Natural killer cell (primary cell): ENCODE measurements at regions not wholly inside any gene's neighbourhood (a gene's known extent, or its start where the extent isn't known, plus 50 kb on each side); places are given as distances from the start of the nearest gene placed in this dataset.

ENCODE experiments used
- ATAC-seq, 3 donors: fragments of 150-1000 bp in 2 of 3; fragments of 200-7000 bp in 1 of 3; cut with Tn5 transposase; 1 replicate in 1 of 3; 2 replicates in 2 of 3; pipeline ENCODE4 v1.10.0; 2021; ENCODE audit warnings: mild to moderate bottlenecking in 2 of 3, moderate library complexity in 2 of 3
- DNase-seq, 2 donors: peaks; one replicate each; pipeline versions ENCODE4 v3.0.0 to v3.0.0-alpha.2; 2013 to 2021; ENCODE audit warnings: mixed read lengths in 1 of 2
- H3K27ac ChIP-seq: one replicate; pipeline ENCODE4 v1.5.1; 2013; ENCODE audit warnings: mild to moderate bottlenecking, low read length
- H3K27me3 ChIP-seq: one replicate; pipeline ENCODE4 v1.6.1; 2013; ENCODE audit warnings: low read length; ENCODE audit not compliant: control insufficient read depth, insufficient read depth
- H3K36me3 ChIP-seq: one replicate; pipeline ENCODE4 v1.6.1; 2013; ENCODE audit warnings: low read length; ENCODE audit not compliant: control insufficient read depth, insufficient read depth
- H3K4me1 ChIP-seq: one replicate; pipeline ENCODE4 v1.6.1; 2013; ENCODE audit warnings: low read length; ENCODE audit not compliant: control insufficient read depth, insufficient read depth
- H3K4me3 ChIP-seq: one replicate; pipeline ENCODE4 v1.5.1; 2013; ENCODE audit warnings: low read length
- H3K9me3 ChIP-seq: one replicate; pipeline ENCODE4 v1.6.1; 2013; ENCODE audit warnings: low read length; ENCODE audit not compliant: control insufficient read depth, insufficient read depth
- H3K27ac Mint-ChIP-seq, 2 donors: one replicate each; pipeline ENCODE4 v1.8.0; 2022; ENCODE audit warnings: mild to moderate bottlenecking in 2 of 2, mixed read lengths in 2 of 2, moderate library complexity in 1 of 2
- H3K27me3 Mint-ChIP-seq, 2 donors: one replicate each; pipeline ENCODE4 v1.8.0; 2022; ENCODE audit warnings: low read depth in 2 of 2, mixed read lengths in 2 of 2
- H3K36me3 Mint-ChIP-seq: one replicate; pipeline ENCODE4 v1.8.0; 2022; ENCODE audit warnings: mixed read lengths
- H3K4me1 Mint-ChIP-seq, 2 donors: one replicate each; pipeline ENCODE4 v1.8.0; 2022; ENCODE audit warnings: mixed read lengths in 2 of 2
- H3K4me3 Mint-ChIP-seq: one replicate; pipeline ENCODE4 v1.8.0; 2022; ENCODE audit warnings: mild to moderate bottlenecking, moderate library complexity, mixed read lengths
- H3K9me3 Mint-ChIP-seq, 2 donors: one replicate each; pipeline ENCODE4 v1.8.0; 2022; ENCODE audit warnings: mixed read lengths in 2 of 2
- CTCF ChIP-seq: fragments of 200-600 bp; IDR thresholded peaks from one replicate; pipeline ENCODE4 v1.8.0; 2022; ENCODE audit warnings: antibody characterized with exemption
- WGBS: methylation state at CpG from one replicate; pipeline ENCODE4 v1.1.7; 2013; ENCODE audit warnings: missing lambda C conversion rate; ENCODE audit not compliant: insufficient coverage; 5-methylcytosine and 5-hydroxymethylcytosine counted together
- intact Hi-C: fragments of 100-400 bp; cut with micrococcal nuclease; formaldehyde crosslinking; loops from one replicate; pipeline ENCODE4 v1.14.2; 2022

GRCh38 chr2:235399895-235400294 is 93.9 kb upstream of the AGAP1 start:
- H3K27me3 Mint-ChIP-seq = peaks cover 8 to 25% of the 10 kb centered on the region in 2 donors
- Histone ChIP-seq H3K4me1 (no peaks in the 10 kb centered on the region), H3K36me3 (no peaks in the 10 kb centered on the region), H3K4me3 (no peak overlapping the region), H3K27ac (no peak overlapping the region), H3K27me3 (no peaks in the 10 kb centered on the region), H3K9me3 (no peaks in the 10 kb centered on the region)
- H3K4me3 Mint-ChIP-seq = no peak overlapping the region
- no peak for TF ChIP-seq CTCF
- ATAC-seq = no peak
- no peaks in the 10 kb centered on the region for H3K9me3 Mint-ChIP-seq
- no peak for DNase-seq
- intact Hi-C loops = no loop called here
- no peak overlapping the region for H3K27ac Mint-ChIP-seq
- 88% methylated on average over 1 of the region's 1 CpG for WGBS
- H3K36me3 Mint-ChIP-seq = no peaks in the 10 kb centered on the region
- H3K4me1 Mint-ChIP-seq = no peaks in the 10 kb centered on the region

- H3K36me3 ChIP-seq = no peaks in the 10 kb centered on the region
- Mint-ChIP-seq H3K36me3 (no peaks in the 10 kb centered on the region), H3K27ac (no peak overlapping the region), H3K4me1 (no peaks in the 10 kb centered on the region), H3K9me3 (no peaks in the 10 kb centered on the region), H3K4me3 (no peak overlapping the region), H3K27me3 (peaks cover 6 to 10% of the 10 kb centered on the region in 2 donors)
- DNase-seq = no peak
- H3K9me3 ChIP-seq = no peaks in the 10 kb centered on the region
- TF ChIP-seq CTCF = no peak
- H3K4me3 ChIP-seq = no peak overlapping the region
- H3K27me3 ChIP-seq = no peaks in the 10 kb centered on the region
- no peak overlapping the region for H3K27ac ChIP-seq
- 85% methylated on average over 2 of the region's 2 CpGs for WGBS
- intact Hi-C loops = no loop called here
- no peaks in the 10 kb centered on the region for H3K4me1 ChIP-seq
- no peak for ATAC-seq
Observed at GRCh38 chr2:235402422-235402821, 91.4 kb upstream of the AGAP1 start.

- H3K27me3 ChIP-seq = no peaks in the 10 kb centered on the region
- 77% methylated on average over 10 of the region's 11 CpGs for WGBS
- ATAC-seq (no peak), DNase-seq (no peak)
- no peaks in the 10 kb centered on the region for H3K36me3 ChIP-seq
- H3K36me3 Mint-ChIP-seq = no peaks in the 10 kb centered on the region
- H3K4me3 ChIP-seq = no peak overlapping the region
- no peaks in the 10 kb centered on the region for H3K4me1 Mint-ChIP-seq
- no peaks in the 10 kb centered on the region for H3K9me3 Mint-ChIP-seq
- no peak overlapping the region for H3K27ac Mint-ChIP-seq
- no peak overlapping the region for H3K4me3 Mint-ChIP-seq
- H3K27me3 Mint-ChIP-seq = peaks cover 13 to 14% of the 10 kb centered on the region in 2 donors
- no peaks in the 10 kb centered on the region for H3K4me1 ChIP-seq
- no peak for TF ChIP-seq CTCF
- no peaks in the 10 kb centered on the region for H3K9me3 ChIP-seq
- intact Hi-C loops = no loop called here
- H3K27ac ChIP-seq = no peak overlapping the region
Observed at GRCh38 chr2:235405612-235406361, 88.1 kb upstream of the AGAP1 start.

GRCh38 chr2:235406430-235406829 is 87.4 kb upstream of the AGAP1 start:
- H3K4me3 Mint-ChIP-seq = no peak overlapping the region
- H3K9me3 ChIP-seq = no peaks in the 10 kb centered on the region
- intact Hi-C loops = no loop called here
- peaks cover 13 to 17% of the 10 kb centered on the region in 2 donors for H3K27me3 Mint-ChIP-seq
- H3K4me3 ChIP-seq = no peak overlapping the region
- no peak for TF ChIP-seq CTCF
- H3K9me3 Mint-ChIP-seq = no peaks in the 10 kb centered on the region
- ATAC-seq (no peak), DNase-seq (no peak)
- H3K4me1 ChIP-seq = no peaks in the 10 kb centered on the region
- H3K27ac ChIP-seq = no peak overlapping the region
- 66% methylated on average over 8 of the region's 8 CpGs for WGBS
- H3K27me3 ChIP-seq = no peaks in the 10 kb centered on the region
- H3K36me3 ChIP-seq = no peaks in the 10 kb centered on the region
- H3K27ac Mint-ChIP-seq = no peak overlapping the region
- H3K36me3 Mint-ChIP-seq = no peaks in the 10 kb centered on the region
- no peaks in the 10 kb centered on the region for H3K4me1 Mint-ChIP-seq
